Ovary (tissue), 7 donors: ENCODE measurements at regions not wholly inside any gene's neighbourhood (a gene's known extent, or its start where the extent isn't known, plus 50 kb on each side); places are given as distances from the start of the nearest gene placed in this dataset.
"Not testable (repeated sequence)": the region's sequence is repeated elsewhere in the genome, so short reads cannot be mapped to it uniquely, and the experiment has no call there.

Source experiments
- DNase-seq, 5 donors: peaks; one replicate each; pipeline ENCODE4 v3.0.0-alpha.2; 2019 to 2020
- H3K27ac ChIP-seq, 2 donors: fragments of 200-600 bp; one replicate each; pipeline versions ENCODE4 v1.5.1 to v1.8.0; 2019 to 2022
- H3K27me3 ChIP-seq: fragments of 200-600 bp; one replicate; pipeline ENCODE4 v1.8.0; 2022
- H3K36me3 ChIP-seq: fragments of 200-600 bp; sonication (generic); one replicate; pipeline ENCODE4 v1.5.1; 2019
- H3K4me1 ChIP-seq: one replicate; pipeline ENCODE4 v1.8.1; 2013; ENCODE audit warnings: mild to moderate bottlenecking, moderate library complexity; ENCODE audit not compliant: insufficient read depth
- H3K4me3 ChIP-seq: fragments of 200-600 bp; sonication (generic); one replicate; pipeline ENCODE4 v1.5.1; 2017
- H3K9me3 ChIP-seq, 2 donors: fragments of 200-600 bp in 1 of 2; sonication (generic) in 1 of 2; one replicate each; pipeline versions ENCODE4 v1.5.1 to v1.8.1; 2013 to 2019; ENCODE audit warnings: mild to moderate bottlenecking in 1 of 2, moderate library complexity in 1 of 2
- EP300 ChIP-seq: sonication (generic); formaldehyde crosslinking; IDR thresholded peaks from one replicate; pipeline ENCODE4 v1.6.1; 2017; ENCODE audit warnings: antibody characterized with exemption
- POLR2A ChIP-seq: fragments of 450-650 bp; IDR thresholded peaks from one replicate; pipeline ENCODE4 v1.6.1; 2017; ENCODE audit warnings: antibody characterized with exemption, mild to moderate bottlenecking, moderate library complexity
- WGBS, 3 donors: extraction: QIAGEN DNeasy Blood & Tissue Kit in 1 of 3; methylation state at CpG; one replicate each; pipeline versions ENCODE4 v1.1.5 to v1.1.7; 2013 to 2017; 5-methylcytosine and 5-hydroxymethylcytosine counted together
- intact Hi-C, 4 donors: fragments of 100-400 bp; cut with DNase I; formaldehyde crosslinking; loops; one replicate each; pipeline versions ENCODE4 v1.11.0 to v1.15.1; 2022 to 2023
- TF ChIP-seq, protein P1 (sequence below), 3 donors: fragments of 450-650 bp in 2 of 3; fragments of 200-600 bp in 1 of 3; IDR thresholded peaks; one replicate each; pipeline versions ENCODE4 v1.5.1 to v1.8.0; 2016 to 2022; ENCODE audit warnings: antibody characterized with exemption in 3 of 3, mild to moderate bottlenecking in 1 of 3
- donor health status: DM: no; HTN: no; CAD: no; lungs with moderate emphysema.
- donor health status: DM: no; HTN: no; CAD: no.
- donor health status: Bipolar disorder and iron deficiency.
- donor health status: DM: no; HTN: no; CAD: no.
- donor health status: DM: yes; HTN: yes; CAD: no.

DNA sequence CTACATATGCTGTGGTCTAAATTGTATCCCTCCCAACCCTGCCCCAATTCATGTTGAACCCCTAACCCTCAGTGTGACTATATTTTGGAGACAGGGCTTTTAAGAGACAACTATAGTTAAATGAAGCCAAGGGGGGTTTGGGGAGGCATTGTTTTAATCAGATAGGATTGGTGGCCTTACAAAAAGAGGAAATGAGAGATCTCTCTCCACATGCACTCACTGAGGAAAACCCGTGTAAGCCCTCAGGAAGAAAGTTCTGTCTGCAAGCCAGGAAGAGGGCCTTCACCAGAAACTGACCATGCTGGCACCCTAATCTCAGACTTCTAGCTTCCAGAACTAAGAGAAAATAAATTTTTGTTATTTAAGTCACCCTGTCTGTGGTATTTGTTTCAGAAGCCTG is 276.7 kb downstream of the KIF20B start:
- no peaks in the 10 kb centered on the region for H3K36me3 ChIP-seq
- no peak for TF ChIP-seq POLR2A
- no peak for TF ChIP-seq EP300
- TF ChIP-seq, protein P1, sequence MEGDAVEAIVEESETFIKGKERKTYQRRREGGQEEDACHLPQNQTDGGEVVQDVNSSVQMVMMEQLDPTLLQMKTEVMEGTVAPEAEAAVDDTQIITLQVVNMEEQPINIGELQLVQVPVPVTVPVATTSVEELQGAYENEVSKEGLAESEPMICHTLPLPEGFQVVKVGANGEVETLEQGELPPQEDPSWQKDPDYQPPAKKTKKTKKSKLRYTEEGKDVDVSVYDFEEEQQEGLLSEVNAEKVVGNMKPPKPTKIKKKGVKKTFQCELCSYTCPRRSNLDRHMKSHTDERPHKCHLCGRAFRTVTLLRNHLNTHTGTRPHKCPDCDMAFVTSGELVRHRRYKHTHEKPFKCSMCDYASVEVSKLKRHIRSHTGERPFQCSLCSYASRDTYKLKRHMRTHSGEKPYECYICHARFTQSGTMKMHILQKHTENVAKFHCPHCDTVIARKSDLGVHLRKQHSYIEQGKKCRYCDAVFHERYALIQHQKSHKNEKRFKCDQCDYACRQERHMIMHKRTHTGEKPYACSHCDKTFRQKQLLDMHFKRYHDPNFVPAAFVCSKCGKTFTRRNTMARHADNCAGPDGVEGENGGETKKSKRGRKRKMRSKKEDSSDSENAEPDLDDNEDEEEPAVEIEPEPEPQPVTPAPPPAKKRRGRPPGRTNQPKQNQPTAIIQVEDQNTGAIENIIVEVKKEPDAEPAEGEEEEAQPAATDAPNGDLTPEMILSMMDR (IDR thresholded peaks at IDR 0.05) = no peak
- 44 to 52% (median 49%) methylated on average over 1 of the region's 1 CpG for WGBS, 3 donors

GRCh38 chr10:89979726-89980125 is 278.3 kb downstream of the KIF20B start:
- Histone ChIP-seq H3K27ac (no peak overlapping the region), H3K9me3 (no peaks in the 10 kb centered on the region), H3K36me3 (no peaks in the 10 kb centered on the region), H3K4me1 (no peaks in the 10 kb centered on the region), H3K4me3 (no peak overlapping the region), H3K27me3 (no peaks in the 10 kb centered on the region)
- TF ChIP-seq POLR2A (no peak), EP300 (no peak)
- TF ChIP-seq, protein P1 (IDR thresholded peaks at IDR 0.05) = no peak
- WGBS, 3 donors = 52 to 85% (median 70%) methylated on average over 1 of the region's 1 CpG
- DNase-seq = no peak
- intact Hi-C loops = no loop called here

More for the DNA sequence above, 276.7 kb downstream of the KIF20B start:
- H3K4me1 ChIP-seq = no peaks in the 10 kb centered on the region
- H3K27ac ChIP-seq = no peak overlapping the region
- no peak for DNase-seq
- H3K27me3 ChIP-seq = no peaks in the 10 kb centered on the region
- no peak overlapping the region for H3K4me3 ChIP-seq
- H3K9me3 ChIP-seq = no peaks in the 10 kb centered on the region
- intact Hi-C loops = no loop called here

DNA sequence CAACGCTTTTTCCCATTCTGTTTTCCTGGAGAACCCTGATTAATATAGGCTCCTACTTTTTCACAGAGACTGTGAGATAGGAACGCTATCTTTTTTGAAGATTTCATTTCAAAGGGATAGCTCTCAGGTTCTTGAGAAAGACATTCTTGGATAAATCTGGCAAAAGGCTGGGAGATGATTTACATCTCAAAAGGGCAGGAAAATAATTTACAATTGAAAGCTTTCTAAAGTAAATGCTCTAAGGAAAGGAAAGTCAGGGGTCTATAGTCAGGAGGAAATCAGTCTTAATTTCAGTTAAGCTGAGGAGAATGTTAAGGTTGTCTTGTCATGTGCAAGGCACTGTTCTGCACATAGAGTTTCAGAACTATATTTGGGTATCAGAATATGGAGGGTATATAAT is 278.8 kb downstream of the KIF20B start:
- Histone ChIP-seq H3K4me3 (no peak overlapping the region), H3K36me3 (no peaks in the 10 kb centered on the region), H3K9me3 (no peaks in the 10 kb centered on the region), H3K27me3 (no peaks in the 10 kb centered on the region), H3K4me1 (no peaks in the 10 kb centered on the region), H3K27ac (no peak overlapping the region)
- WGBS, 3 donors = 62 to 76% (median 64%) methylated on average over 2 of the region's 2 CpGs
- TF ChIP-seq POLR2A = no peak
- TF ChIP-seq, protein P1 (IDR thresholded peaks at IDR 0.05) = no peak
- no peak for TF ChIP-seq EP300
- DNase-seq = no peak
- intact Hi-C loops = no loop called here

GRCh38 chr10:89981891-89982290 is 280.5 kb downstream of the KIF20B start:
- intact Hi-C loops = no loop called here
- Histone ChIP-seq H3K9me3 (no peaks in the 10 kb centered on the region), H3K4me3 (no peak overlapping the region), H3K36me3 (no peaks in the 10 kb centered on the region), H3K4me1 (no peaks in the 10 kb centered on the region), H3K27ac (no peak overlapping the region), H3K27me3 (no peaks in the 10 kb centered on the region)
- WGBS, 3 donors = 3% methylated on average over 3 of the region's 3 CpGs
- DNase-seq = no peak
- no peak for TF ChIP-seq EP300
- TF ChIP-seq, protein P1 (IDR thresholded peaks at IDR 0.05) = no peak
- no peak for TF ChIP-seq POLR2A

- Histone ChIP-seq H3K4me1 (no peaks in the 10 kb centered on the region), H3K4me3 (no peak overlapping the region), H3K36me3 (no peaks in the 10 kb centered on the region), H3K9me3 (no peaks in the 10 kb centered on the region), H3K27ac (no peak overlapping the region), H3K27me3 (no peaks in the 10 kb centered on the region)
- WGBS, 3 donors = 13 to 36% (median 33%) methylated on average over 7 of the region's 7 CpGs
- TF ChIP-seq EP300 (no peak), POLR2A (no peak)
- TF ChIP-seq, protein P1 (IDR thresholded peaks at IDR 0.05) = no peak
- no peak for DNase-seq
- intact Hi-C loops = no loop called here
Observed at GRCh38 chr10:89985446-89985845, 284.1 kb downstream of the KIF20B start.

- DNase-seq, H3K27ac ChIP-seq, H3K9me3 ChIP-seq, H3K36me3 ChIP-seq, H3K4me3 ChIP-seq, H3K27me3 ChIP-seq, H3K4me1 ChIP-seq, intact Hi-C loops: not testable (repeated sequence)
Observed at GRCh38 chr10:89988361-89988760, 287.0 kb downstream of the KIF20B start.
